Ishikawa (cell line): ENCODE measurements at regions not wholly inside any gene's neighbourhood (a gene's known extent, or its start where the extent isn't known, plus 50 kb on each side); places are given as distances from the start of the nearest gene placed in this dataset.

ENCODE experiments used
- CREB1 ChIP-seq: IDR thresholded peaks from 2 replicates; pipeline ENCODE4 v1.6.1; 2012; ENCODE audit warnings: low read depth
- EGR1 ChIP-seq: IDR thresholded peaks from 2 replicates; pipeline ENCODE4 v1.6.1; 2012
- EP300 ChIP-seq: IDR thresholded peaks from 2 replicates; pipeline ENCODE4 v1.6.1; 2012; ENCODE audit warnings: borderline replicate concordance
- FOXM1 ChIP-seq: IDR thresholded peaks from 2 replicates; pipeline ENCODE4 v1.6.1; 2012; ENCODE audit warnings: low read depth, borderline replicate concordance
- NFIC ChIP-seq: IDR thresholded peaks from 2 replicates; pipeline ENCODE4 v1.6.1; 2012
- RAD21 ChIP-seq: IDR thresholded peaks from 2 replicates; pipeline ENCODE4 v1.6.1; 2012; ENCODE audit warnings: low read depth
- TCF12 ChIP-seq: IDR thresholded peaks from 2 replicates; pipeline ENCODE4 v1.6.1; 2012; ENCODE audit warnings: low read depth
- YY1 ChIP-seq: IDR thresholded peaks from 2 replicates; pipeline ENCODE4 v1.6.1; 2012; ENCODE audit warnings: low read depth

DNA sequence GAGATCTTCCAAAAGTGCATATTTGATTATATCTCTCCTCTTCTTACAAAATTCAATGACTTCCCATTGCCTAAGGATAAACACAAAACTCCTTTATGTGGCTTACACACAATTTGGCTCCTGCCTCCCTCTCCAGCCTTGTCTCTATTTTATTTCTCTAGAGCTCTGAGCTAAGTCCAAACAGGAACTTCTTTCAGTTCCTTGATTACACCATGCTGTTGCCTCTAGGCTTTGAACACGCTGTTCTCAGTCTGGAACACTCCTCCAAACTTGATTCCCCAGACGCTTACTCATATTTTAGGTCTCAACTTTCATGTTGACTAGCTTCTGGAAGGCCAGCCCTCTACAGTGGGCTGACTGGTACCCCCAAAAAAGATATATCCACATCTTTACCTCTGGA lies 258.5 kb downstream of the COG6 start:
- no peak for TF ChIP-seq EGR1
- no peak for TF ChIP-seq YY1
- TF ChIP-seq TCF12 = no peak
- TF ChIP-seq RAD21 = no peak
- no peak for TF ChIP-seq NFIC
- TF ChIP-seq CREB1 = no peak
- TF ChIP-seq EP300 = no peak
- TF ChIP-seq FOXM1 = no peak
